OCI-LY3 (cell line): ENCODE measurements at regions not wholly inside any gene's neighbourhood (a gene's known extent, or its start where the extent isn't known, plus 50 kb on each side); places are given as distances from the start of the nearest gene placed in this dataset.

Experiments
- CTCF ChIP-seq: fragments of 200-600, 300-600 bp; sonication (generic); IDR thresholded peaks from 2 replicates; pipeline ENCODE4 v1.5.1; 2014; ENCODE audit warnings: antibody characterized with exemption, low read length, low read depth
- EZH2phosphoT487 ChIP-seq: fragments of 200-600 bp; shearing (Covaris generic); IDR thresholded peaks from 2 replicates; pipeline ENCODE4 v1.6.1; 2018; ENCODE audit warnings: antibody characterized with exemption, mixed run types, low read depth

- TF ChIP-seq CTCF, result no peak
- no peak for TF ChIP-seq EZH2phosphoT487
These were observed 1026.3 kb upstream of the PABPC4L start for GRCh38 chr4:135227842-135228241.
